WTC11 (cell line): ENCODE measurements at regions not wholly inside any gene's neighbourhood (a gene's known extent, or its start where the extent isn't known, plus 50 kb on each side); places are given as distances from the start of the nearest gene placed in this dataset.

ENCODE experiments used
- CREB1 ChIP-seq: sonication (generic); formaldehyde crosslinking; IDR thresholded peaks from 2 replicates; pipeline ENCODE4 v1.8.0; 2023; ENCODE audit warnings: mild to moderate bottlenecking, missing genetic modification reagents
- CREM ChIP-seq: sonication (generic); formaldehyde crosslinking; IDR thresholded peaks from 2 replicates; pipeline ENCODE4 v1.8.1; 2022; ENCODE audit warnings: mild to moderate bottlenecking, missing genetic modification reagents, moderate library complexity
- CTCF ChIP-seq: fragments of 200-600 bp; IDR thresholded peaks from 2 replicates; pipeline ENCODE4 v1.8.0; 2022; ENCODE audit warnings: antibody characterized with exemption
- FOXJ3 ChIP-seq: sonication (generic); formaldehyde crosslinking; IDR thresholded peaks from 2 replicates; pipeline ENCODE4 v1.9.0; 2021; ENCODE audit warnings: missing genetic modification reagents, mild to moderate bottlenecking, borderline replicate concordance
- FOXP1 ChIP-seq: sonication (generic); formaldehyde crosslinking; IDR thresholded peaks from 2 replicates; pipeline ENCODE4 v1.8.0; 2022; ENCODE audit warnings: missing genetic modification reagents, mild to moderate bottlenecking, moderate library complexity, borderline replicate concordance
- GABPB1 ChIP-seq: sonication (generic); formaldehyde crosslinking; IDR thresholded peaks from 2 replicates; pipeline ENCODE4 v1.8.1; 2023; ENCODE audit warnings: mild to moderate bottlenecking, missing genetic modification reagents
- HMGXB4 ChIP-seq: sonication (generic); formaldehyde crosslinking; IDR thresholded peaks from 2 replicates; pipeline ENCODE4 v1.8.1; 2023; ENCODE audit warnings: mild to moderate bottlenecking, moderate library complexity, missing genetic modification reagents
- NFE2L1 ChIP-seq: sonication (generic); formaldehyde crosslinking; IDR thresholded peaks from 2 replicates; pipeline ENCODE4 v1.8.1; 2023; ENCODE audit warnings: missing genetic modification reagents
- TP53 ChIP-seq: sonication (generic); formaldehyde crosslinking; IDR thresholded peaks from 2 replicates; pipeline ENCODE4 v1.8.1; 2023; ENCODE audit warnings: mild to moderate bottlenecking, missing genetic modification reagents
- ZBTB21 ChIP-seq: sonication (generic); formaldehyde crosslinking; IDR thresholded peaks from 2 replicates; pipeline ENCODE4 v1.8.1; 2023; ENCODE audit warnings: mild to moderate bottlenecking, missing genetic modification reagents, borderline replicate concordance
- ZBTB43 ChIP-seq: sonication (generic); formaldehyde crosslinking; IDR thresholded peaks from 2 replicates; pipeline ENCODE4 v1.8.1; 2023; ENCODE audit warnings: mild to moderate bottlenecking, missing genetic modification reagents
- TF ChIP-seq, protein P1 (sequence below): sonication (generic); formaldehyde crosslinking; IDR thresholded peaks from 2 replicates; pipeline ENCODE4 v1.8.0; 2022; ENCODE audit warnings: mild to moderate bottlenecking, missing genetic modification reagents

GRCh38 chr5:17331651-17332050 lies 114.2 kb downstream of the BASP1 start:
- TF ChIP-seq CTCF (no peak), HMGXB4 (CRISPR knock-in tag) (no peak), ZBTB43 (CRISPR knock-in tag) (no peak), CREM (CRISPR knock-in tag) (no peak), ZBTB21 (CRISPR knock-in tag) (no peak), NFE2L1 (CRISPR knock-in tag) (no peak), GABPB1 (CRISPR knock-in tag) (no peak), TP53 (CRISPR knock-in tag) (no peak), CREB1 (CRISPR knock-in tag) (no peak), FOXJ3 (CRISPR knock-in tag) (no peak), FOXP1 (no peak)
- TF ChIP-seq, protein P1, sequence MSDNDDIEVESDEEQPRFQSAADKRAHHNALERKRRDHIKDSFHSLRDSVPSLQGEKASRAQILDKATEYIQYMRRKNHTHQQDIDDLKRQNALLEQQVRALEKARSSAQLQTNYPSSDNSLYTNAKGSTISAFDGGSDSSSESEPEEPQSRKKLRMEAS (CRISPR knock-in tag), result no peak
